C4-2B (cell line): ENCODE measurements at regions not wholly inside any gene's neighbourhood (a gene's known extent, or its start where the extent isn't known, plus 50 kb on each side); places are given as distances from the start of the nearest gene placed in this dataset.

Experiments
- ZFX ChIP-seq: fragments of 450-650 bp; IDR thresholded peaks from 2 replicates; pipeline ENCODE4 v1.6.1; 2017
- TF ChIP-seq, protein P1 (sequence below): fragments of 450-650 bp; conservative IDR thresholded peaks from 2 replicates; pipeline ENCODE4 v1.5.1; 2017; ENCODE audit warnings: mild to moderate bottlenecking

DNA sequence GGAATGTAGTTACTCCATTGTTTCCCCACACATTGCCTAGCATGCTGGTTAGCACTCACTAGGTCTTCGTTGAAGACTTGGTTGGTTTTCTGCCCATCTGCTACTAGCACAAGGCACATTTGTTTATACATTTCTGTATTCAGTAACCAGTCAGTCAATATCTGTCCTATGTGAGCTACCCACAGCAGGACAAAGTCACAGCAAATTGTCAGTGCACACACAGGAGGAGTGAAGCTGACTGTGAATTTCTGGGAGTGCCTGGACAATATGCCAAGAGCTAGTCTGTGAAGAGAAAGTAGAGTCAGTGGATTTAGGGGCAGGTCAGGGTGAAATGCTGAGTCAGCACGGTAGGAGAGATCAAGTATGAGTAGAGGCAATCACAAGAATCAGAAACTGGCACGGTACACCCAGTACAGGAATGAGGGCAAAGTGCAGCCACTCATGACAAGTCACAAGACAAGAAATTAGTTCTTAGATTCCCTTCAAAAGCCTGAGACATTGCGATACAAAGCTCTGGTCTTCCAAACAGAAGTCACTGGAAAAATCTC lies 1049.8 kb upstream of the POU3F4 start:
- TF ChIP-seq, protein P1, sequence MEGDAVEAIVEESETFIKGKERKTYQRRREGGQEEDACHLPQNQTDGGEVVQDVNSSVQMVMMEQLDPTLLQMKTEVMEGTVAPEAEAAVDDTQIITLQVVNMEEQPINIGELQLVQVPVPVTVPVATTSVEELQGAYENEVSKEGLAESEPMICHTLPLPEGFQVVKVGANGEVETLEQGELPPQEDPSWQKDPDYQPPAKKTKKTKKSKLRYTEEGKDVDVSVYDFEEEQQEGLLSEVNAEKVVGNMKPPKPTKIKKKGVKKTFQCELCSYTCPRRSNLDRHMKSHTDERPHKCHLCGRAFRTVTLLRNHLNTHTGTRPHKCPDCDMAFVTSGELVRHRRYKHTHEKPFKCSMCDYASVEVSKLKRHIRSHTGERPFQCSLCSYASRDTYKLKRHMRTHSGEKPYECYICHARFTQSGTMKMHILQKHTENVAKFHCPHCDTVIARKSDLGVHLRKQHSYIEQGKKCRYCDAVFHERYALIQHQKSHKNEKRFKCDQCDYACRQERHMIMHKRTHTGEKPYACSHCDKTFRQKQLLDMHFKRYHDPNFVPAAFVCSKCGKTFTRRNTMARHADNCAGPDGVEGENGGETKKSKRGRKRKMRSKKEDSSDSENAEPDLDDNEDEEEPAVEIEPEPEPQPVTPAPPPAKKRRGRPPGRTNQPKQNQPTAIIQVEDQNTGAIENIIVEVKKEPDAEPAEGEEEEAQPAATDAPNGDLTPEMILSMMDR = no peak
- TF ChIP-seq ZFX = no peak
